Stimulated activated CD4-positive, alpha-beta T cell treated with anti-CD3 and anti-CD28 coated beads, Interleukin-1b, Interleukin-23, amount 100 ng/mL, for 24 hours (primary cell): ENCODE measurements at regions not wholly inside any gene's neighbourhood (a gene's known extent, or its start where the extent isn't known, plus 50 kb on each side); places are given as distances from the start of the nearest gene placed in this dataset.
"Not testable (repeated sequence)": the region's sequence is repeated elsewhere in the genome, so short reads cannot be mapped to it uniquely, and the experiment has no call there.

ENCODE experiments used
- DNase-seq, 4 experiments: peaks; one replicate each; pipeline ENCODE4 v3.0.0-alpha.2; 2020; ENCODE audit warnings: low read depth in 4 of 4, low spot score in 1 of 4

GRCh38 chr10:129213996-129214395 lies 253.0 kb upstream of the MGMT start:
- DNase-seq = not testable (repeated sequence)

- no peak for DNase-seq
Observed at GRCh38 chr10:129219364-129219763, 247.7 kb upstream of the MGMT start.

GRCh38 chr10:129222436-129222835 lies 244.6 kb upstream of the MGMT start:
- DNase-seq = no peak

- DNase-seq = no peak
Observed at GRCh38 chr10:129223363-129223762, 243.7 kb upstream of the MGMT start.

GRCh38 chr10:129224065-129224464 lies 243.0 kb upstream of the MGMT start:
- DNase-seq = no peak

- no peak for DNase-seq
Observed at GRCh38 chr10:129231821-129232220, 235.2 kb upstream of the MGMT start.

GRCh38 chr10:129233351-129234148 lies 233.5 kb upstream of the MGMT start:
- DNase-seq = no peak

- no peak for DNase-seq
Observed at GRCh38 chr10:129236274-129236691, 230.8 kb upstream of the MGMT start.

- no peak for DNase-seq
Observed at GRCh38 chr10:129241461-129241860, 225.6 kb upstream of the MGMT start.

GRCh38 chr10:129244298-129244697 lies 222.7 kb upstream of the MGMT start:
- no peak for DNase-seq

GRCh38 chr10:129244757-129245156 lies 222.3 kb upstream of the MGMT start:
- no peak for DNase-seq

GRCh38 chr10:129253161-129253864 lies 213.7 kb upstream of the MGMT start:
- DNase-seq = no peak

- no peak for DNase-seq
Observed at GRCh38 chr10:129253865-129254179, 213.2 kb upstream of the MGMT start.

GRCh38 chr10:129258283-129258923 lies 208.6 kb upstream of the MGMT start:
- no peak for DNase-seq

- DNase-seq = no peak
Observed at GRCh38 chr10:129259128-129259815, 207.8 kb upstream of the MGMT start.

- no peak for DNase-seq
Observed at GRCh38 chr10:129272176-129272575, 194.9 kb upstream of the MGMT start.

- no peak for DNase-seq
Observed at GRCh38 chr10:129272866-129273650, 194.0 kb upstream of the MGMT start.

- no peak for DNase-seq
Observed at GRCh38 chr10:129273860-129274259, 193.2 kb upstream of the MGMT start.

- DNase-seq = no peak
Observed at GRCh38 chr10:129274748-129275474, 192.1 kb upstream of the MGMT start.

- DNase-seq = no peak
Observed at GRCh38 chr10:129275886-129276285, 191.2 kb upstream of the MGMT start.
